ENCODE measurements at regions not wholly inside any gene's neighbourhood (a gene's known extent, or its start where the extent isn't known, plus 50 kb on each side); places are given as distances from the start of the nearest gene placed in this dataset.

- TF ChIP-seq CTCF (conservative IDR thresholded peaks at IDR 0.05; ENCODE audit: low read length) (no peak), EZH2phosphoT487 (IDR thresholded peaks at IDR 0.05; ENCODE audit: borderline replicate concordance, low read depth, low read length) (no peak)
These were observed 479.0 kb downstream of the MTRR start for GRCh38 chr5:8347984-8348383.
